Chondrocyte (in vitro differentiated cells): ENCODE measurements at regions not wholly inside any gene's neighbourhood (a gene's known extent, or its start where the extent isn't known, plus 50 kb on each side); places are given as distances from the start of the nearest gene placed in this dataset.

ENCODE experiments used
- DNase-seq: peaks from one replicate; pipeline ENCODE4 v3.0.0; 2021; ENCODE audit warnings: mixed read lengths, low spot score
- H3K27ac Mint-ChIP-seq: one replicate; pipeline ENCODE4 v1.8.0; 2021; ENCODE audit warnings: mild to moderate bottlenecking, moderate library complexity, mixed read lengths; ENCODE audit not compliant: unreplicated experiment
- H3K27me3 Mint-ChIP-seq: 2 replicates; pipeline ENCODE4 v1.8.0; 2021; ENCODE audit warnings: low read depth, mixed read lengths
- H3K36me3 Mint-ChIP-seq: 2 replicates; pipeline ENCODE4 v1.8.0; 2021; ENCODE audit warnings: low read depth, mixed read lengths
- H3K4me1 Mint-ChIP-seq: 2 replicates; pipeline ENCODE4 v1.8.0; 2021; ENCODE audit warnings: low read depth, mild to moderate bottlenecking, mixed read lengths
- H3K4me3 Mint-ChIP-seq: one replicate; pipeline ENCODE4 v1.8.0; 2021; ENCODE audit warnings: mild to moderate bottlenecking, moderate library complexity, mixed read lengths; ENCODE audit not compliant: unreplicated experiment
- H3K9me3 Mint-ChIP-seq: 2 replicates; pipeline ENCODE4 v1.8.0; 2021; ENCODE audit warnings: low read depth, mixed read lengths
- TF ChIP-seq, protein P1 (sequence below): fragments of 200-600 bp; sonication (generic); IDR thresholded peaks from 2 replicates; pipeline ENCODE4 v1.5.0; 2021; ENCODE audit warnings: antibody characterized with exemption, mild to moderate bottlenecking, moderate library complexity

DNA sequence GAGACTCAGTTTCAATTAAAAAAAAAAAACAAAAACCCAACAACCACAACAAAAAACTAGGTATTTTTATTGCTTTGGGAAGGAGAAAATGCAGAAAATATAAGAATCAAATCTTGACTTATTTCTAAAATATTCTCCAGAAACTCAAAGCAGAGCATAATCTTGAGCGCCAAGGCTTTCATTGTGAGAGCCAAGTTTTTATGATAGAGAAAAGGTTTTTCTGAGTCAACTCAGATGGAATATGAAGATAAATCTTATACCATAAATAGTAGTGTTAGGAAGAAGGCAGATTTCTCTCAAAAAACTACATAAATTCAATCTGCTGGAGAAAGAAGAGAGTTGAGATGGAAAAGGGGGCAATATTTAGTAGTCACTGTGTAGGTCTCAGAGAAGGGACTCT lies 121.2 kb upstream of the OSR1 start:
- no peaks in the 10 kb centered on the region for H3K27me3 Mint-ChIP-seq
- no peak overlapping the region for H3K27ac Mint-ChIP-seq
- peaks cover 1% of the 10 kb centered on the region for H3K36me3 Mint-ChIP-seq
- no peak overlapping the region for H3K4me3 Mint-ChIP-seq
- DNase-seq = no peak
- TF ChIP-seq, protein P1, sequence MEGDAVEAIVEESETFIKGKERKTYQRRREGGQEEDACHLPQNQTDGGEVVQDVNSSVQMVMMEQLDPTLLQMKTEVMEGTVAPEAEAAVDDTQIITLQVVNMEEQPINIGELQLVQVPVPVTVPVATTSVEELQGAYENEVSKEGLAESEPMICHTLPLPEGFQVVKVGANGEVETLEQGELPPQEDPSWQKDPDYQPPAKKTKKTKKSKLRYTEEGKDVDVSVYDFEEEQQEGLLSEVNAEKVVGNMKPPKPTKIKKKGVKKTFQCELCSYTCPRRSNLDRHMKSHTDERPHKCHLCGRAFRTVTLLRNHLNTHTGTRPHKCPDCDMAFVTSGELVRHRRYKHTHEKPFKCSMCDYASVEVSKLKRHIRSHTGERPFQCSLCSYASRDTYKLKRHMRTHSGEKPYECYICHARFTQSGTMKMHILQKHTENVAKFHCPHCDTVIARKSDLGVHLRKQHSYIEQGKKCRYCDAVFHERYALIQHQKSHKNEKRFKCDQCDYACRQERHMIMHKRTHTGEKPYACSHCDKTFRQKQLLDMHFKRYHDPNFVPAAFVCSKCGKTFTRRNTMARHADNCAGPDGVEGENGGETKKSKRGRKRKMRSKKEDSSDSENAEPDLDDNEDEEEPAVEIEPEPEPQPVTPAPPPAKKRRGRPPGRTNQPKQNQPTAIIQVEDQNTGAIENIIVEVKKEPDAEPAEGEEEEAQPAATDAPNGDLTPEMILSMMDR = no peak
- H3K4me1 Mint-ChIP-seq = peaks cover 5% of the 10 kb centered on the region
- peaks cover 5% of the 10 kb centered on the region for H3K9me3 Mint-ChIP-seq

DNA sequence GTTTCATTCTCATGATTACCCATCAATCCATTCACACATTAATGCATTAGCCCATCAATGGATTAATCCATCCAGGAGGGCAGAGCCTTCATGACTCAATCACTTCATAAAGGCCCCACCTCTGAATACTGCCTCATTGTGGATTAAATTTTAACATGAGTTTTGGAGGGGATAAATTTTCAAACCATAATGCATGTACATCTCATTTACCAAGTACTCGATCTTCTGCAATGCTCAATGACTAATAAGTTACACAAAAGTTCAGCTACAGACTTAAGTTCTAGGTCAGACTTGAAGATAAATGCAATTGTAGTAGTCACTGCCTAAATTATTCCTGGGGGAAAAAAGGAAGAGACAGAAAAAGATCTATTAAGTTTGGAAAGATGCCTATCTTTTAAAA lies 120.0 kb upstream of the OSR1 start:
- peaks cover 5% of the 10 kb centered on the region for H3K4me1 Mint-ChIP-seq
- TF ChIP-seq, protein P1 = no peak
- no peak overlapping the region for H3K4me3 Mint-ChIP-seq
- H3K27me3 Mint-ChIP-seq = peaks cover 1% of the 10 kb centered on the region
- H3K36me3 Mint-ChIP-seq = no peaks in the 10 kb centered on the region
- no peak overlapping the region for H3K27ac Mint-ChIP-seq
- DNase-seq = no peak
- peaks cover 5% of the 10 kb centered on the region for H3K9me3 Mint-ChIP-seq

DNA sequence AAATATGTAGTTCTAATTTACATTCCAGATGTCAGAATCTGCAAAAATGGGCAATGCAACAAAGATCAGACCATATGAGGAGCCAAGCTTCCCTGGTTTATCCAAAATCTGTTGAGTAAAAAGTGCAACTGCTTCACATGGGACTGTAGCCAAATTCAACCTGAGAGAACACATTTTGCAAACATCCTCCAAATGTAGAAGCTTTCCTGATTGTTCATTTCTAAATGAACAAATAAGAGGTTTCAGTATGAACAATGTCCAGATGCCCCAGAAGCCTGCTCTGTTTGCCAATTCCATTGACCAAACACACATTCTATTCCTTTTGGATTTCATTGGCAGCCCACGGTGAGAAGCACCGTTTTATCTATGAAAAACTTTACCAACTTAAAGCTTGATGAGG lies 117.9 kb upstream of the OSR1 start:
- peaks cover 5% of the 10 kb centered on the region for H3K4me1 Mint-ChIP-seq
- DNase-seq = no peak
- peaks cover 2% of the 10 kb centered on the region for H3K36me3 Mint-ChIP-seq
- peaks cover 5% of the 10 kb centered on the region for H3K9me3 Mint-ChIP-seq
- peaks cover 5% of the 10 kb centered on the region for H3K27me3 Mint-ChIP-seq
- no peak overlapping the region for H3K27ac Mint-ChIP-seq
- TF ChIP-seq, protein P1 = no peak
- no peak overlapping the region for H3K4me3 Mint-ChIP-seq

DNA sequence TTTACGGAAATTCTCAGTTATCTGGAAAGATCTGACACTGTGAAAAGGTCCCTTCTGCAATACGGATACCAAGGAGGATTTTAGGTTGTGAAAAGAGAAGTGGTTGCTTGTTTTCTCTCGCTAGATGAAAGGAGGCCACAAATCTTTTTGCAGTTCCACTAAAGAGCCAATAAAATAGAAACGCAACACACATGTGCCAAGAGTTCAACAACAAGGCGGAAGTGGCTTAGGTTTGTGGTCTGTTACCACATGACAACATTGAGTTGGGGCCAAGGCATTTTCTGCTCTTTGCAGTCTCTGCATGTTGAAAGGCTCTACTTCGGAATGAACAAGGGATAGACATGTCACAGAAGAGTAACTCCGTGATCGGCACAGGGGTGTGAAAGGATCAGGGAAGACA lies 115.7 kb upstream of the OSR1 start:
- Mint-ChIP-seq H3K27ac (no peak overlapping the region), H3K4me3 (no peak overlapping the region), H3K27me3 (peaks cover 5% of the 10 kb centered on the region), H3K4me1 (peaks cover 8% of the 10 kb centered on the region), H3K36me3 (peaks cover 2% of the 10 kb centered on the region), H3K9me3 (no peaks in the 10 kb centered on the region)
- no peak for DNase-seq
- TF ChIP-seq, protein P1 = no peak

DNA sequence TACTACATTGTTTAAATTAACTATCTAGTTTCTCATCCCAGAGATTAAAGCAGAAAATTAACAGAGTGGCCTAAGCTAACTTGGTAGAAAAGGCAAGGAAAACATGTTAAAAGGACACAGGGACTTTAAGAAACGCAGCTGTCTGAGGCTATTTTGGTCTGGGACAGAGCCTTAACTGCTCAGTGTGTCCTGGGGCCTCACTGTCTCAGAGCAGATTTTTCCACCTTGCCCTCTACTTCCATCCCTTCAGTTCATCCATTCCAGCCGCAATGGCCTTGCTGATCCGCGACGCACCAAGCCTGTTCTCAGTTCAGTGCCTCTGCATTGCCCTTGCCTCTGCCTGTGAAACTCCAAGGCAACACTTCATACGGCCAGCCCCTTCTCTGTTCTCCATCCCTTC lies 114.9 kb upstream of the OSR1 start:
- Mint-ChIP-seq H3K27me3 (peaks cover 5% of the 10 kb centered on the region), H3K9me3 (no peaks in the 10 kb centered on the region), H3K4me1 (peaks cover 3% of the 10 kb centered on the region), H3K4me3 (no peak overlapping the region), H3K27ac (no peak overlapping the region), H3K36me3 (peaks cover 3% of the 10 kb centered on the region)
- TF ChIP-seq, protein P1 = no peak
- no peak for DNase-seq
